ENCODE measurements at regions not wholly inside any gene's neighbourhood (a gene's known extent, or its start where the extent isn't known, plus 50 kb on each side); places are given as distances from the start of the nearest gene placed in this dataset.

DNA sequence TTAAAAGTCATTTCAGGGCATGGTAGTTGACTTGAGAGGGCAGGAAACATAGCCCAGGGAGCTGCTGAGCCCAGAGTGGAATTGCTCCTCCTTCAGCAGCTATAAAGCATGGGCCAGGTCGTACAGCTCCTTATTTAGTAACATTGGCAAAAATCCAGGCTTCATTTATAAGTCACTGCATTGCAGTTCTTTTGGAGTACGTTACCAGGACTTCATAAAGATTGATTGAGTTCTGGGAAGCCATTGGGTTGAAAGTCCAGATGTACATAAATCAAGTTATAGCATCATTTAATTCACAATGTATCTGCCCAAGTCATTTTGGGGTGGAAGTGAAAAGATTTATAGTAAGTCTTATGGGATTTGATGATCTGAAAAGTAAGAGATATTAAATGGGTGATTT, 53.0 kb upstream of the ANKEF1 start:
- DNase-seq (ENCODE audit: low read depth in 3 of 3, low spot score in 1 of 3): no peak

- peak in 1 of 3 donors; percentile 3 for DNase-seq (ENCODE audit: low read depth in 3 of 3, low spot score in 1 of 3)
These were observed 56.3 kb upstream of the ANKEF1 start for GRCh38 chr20:9978397-9979004.

DNA sequence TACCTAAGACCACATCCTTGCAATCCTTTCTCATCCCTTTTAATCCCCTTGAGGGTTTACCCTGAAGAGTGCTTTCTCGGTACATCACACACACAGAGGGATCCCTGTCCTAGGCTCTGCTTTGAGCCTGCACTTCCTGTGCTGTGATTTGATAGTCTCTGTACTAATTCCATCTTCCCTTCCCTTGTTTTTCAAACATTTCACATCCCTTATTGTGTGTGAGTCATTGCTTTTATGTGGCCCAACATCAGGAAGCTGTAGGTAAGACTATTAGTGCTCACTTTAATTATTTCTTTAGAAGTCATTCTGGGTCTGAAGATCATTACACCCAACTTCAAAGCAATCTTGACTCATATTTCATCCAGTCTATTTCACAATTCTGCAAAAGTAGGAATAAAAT, 57.2 kb upstream of the ANKEF1 start:
- DNase-seq (ENCODE audit: low read depth in 3 of 3, low spot score in 1 of 3): no peak

DNA sequence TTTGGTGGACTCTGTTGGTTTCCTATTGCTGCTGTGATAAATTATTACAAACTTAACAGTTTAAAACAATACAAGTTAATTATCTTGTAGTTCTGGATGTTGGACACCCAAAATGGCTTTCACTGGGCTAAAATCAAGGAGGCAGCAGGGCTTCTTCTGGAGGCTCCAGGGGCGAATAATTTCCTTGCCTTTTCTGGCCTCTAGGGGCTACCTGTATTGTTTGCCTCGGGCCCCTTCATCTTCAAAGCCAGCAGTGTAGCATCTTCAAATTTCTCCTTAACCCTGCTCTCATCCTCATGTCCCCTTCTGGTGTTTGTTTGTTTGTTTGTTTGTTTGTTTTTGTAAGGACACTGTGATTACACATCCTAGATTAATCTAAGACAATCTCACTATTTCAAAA, 60.5 kb upstream of the ANKEF1 start:
- DNase-seq (ENCODE audit: low read depth in 3 of 3, low spot score in 1 of 3): no peak

- DNase-seq (ENCODE audit: low read depth in 3 of 3, low spot score in 1 of 3): no peak
These were observed 63.0 kb upstream of the ANKEF1 start for GRCh38 chr20:9971746-9972145.

GRCh38 chr20:9969626-9970025, 65.2 kb upstream of the ANKEF1 start:
- no peak for DNase-seq (ENCODE audit: low read depth in 3 of 3, low spot score in 1 of 3)

- DNase-seq (ENCODE audit: low read depth in 3 of 3, low spot score in 1 of 3): no peak
These were observed 66.8 kb upstream of the ANKEF1 start for GRCh38 chr20:9968015-9968414.

DNA sequence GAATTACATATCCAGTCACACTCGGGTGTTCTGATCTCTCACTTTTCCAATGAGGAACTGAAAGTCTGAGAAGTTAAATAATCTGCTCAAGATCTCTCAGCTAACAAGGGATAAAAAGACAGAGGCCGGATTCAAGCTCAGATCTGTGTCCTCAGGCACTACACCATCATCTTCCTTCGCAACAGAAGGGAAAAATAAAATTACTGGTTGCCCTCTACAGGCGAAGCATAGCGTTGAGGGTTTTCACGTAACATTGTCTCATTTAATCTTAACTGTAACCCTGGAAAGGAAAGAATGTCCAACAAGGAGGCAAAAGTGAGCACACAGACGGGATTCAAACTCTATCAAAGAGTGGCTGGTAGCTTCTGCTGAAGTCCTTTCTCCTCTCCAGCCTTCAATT, 67.8 kb upstream of the ANKEF1 start:
- DNase-seq (ENCODE audit: low read depth in 3 of 3, low spot score in 1 of 3): no peak

GRCh38 chr20:9963029-9963428, 71.8 kb upstream of the ANKEF1 start:
- no peak for DNase-seq (ENCODE audit: low read depth in 3 of 3, low spot score in 1 of 3)

- DNase-seq (ENCODE audit: low read depth in 3 of 3, low spot score in 1 of 3): no peak
These were observed 76.1 kb upstream of the ANKEF1 start for GRCh38 chr20:9958693-9959092.

GRCh38 chr20:9955646-9956045, 79.1 kb upstream of the ANKEF1 start:
- no peak for DNase-seq (ENCODE audit: low read depth in 3 of 3, low spot score in 1 of 3)

GRCh38 chr20:9949563-9949962, 85.2 kb upstream of the ANKEF1 start:
- DNase-seq (ENCODE audit: low read depth in 3 of 3, low spot score in 1 of 3): no peak

- DNase-seq (ENCODE audit: low read depth in 3 of 3, low spot score in 1 of 3): no peak
These were observed 89.4 kb upstream of the ANKEF1 start for GRCh38 chr20:9945408-9945807.

GRCh38 chr20:9942736-9943135, 92.1 kb upstream of the ANKEF1 start:
- DNase-seq (ENCODE audit: low read depth in 3 of 3, low spot score in 1 of 3): no peak

- DNase-seq (ENCODE audit: low read depth in 3 of 3, low spot score in 1 of 3): no peak
These were observed 94.5 kb upstream of the ANKEF1 start for GRCh38 chr20:9940329-9940728.

GRCh38 chr20:9939231-9939630, 95.6 kb upstream of the ANKEF1 start:
- DNase-seq (ENCODE audit: low read depth in 3 of 3, low spot score in 1 of 3): no peak

DNA sequence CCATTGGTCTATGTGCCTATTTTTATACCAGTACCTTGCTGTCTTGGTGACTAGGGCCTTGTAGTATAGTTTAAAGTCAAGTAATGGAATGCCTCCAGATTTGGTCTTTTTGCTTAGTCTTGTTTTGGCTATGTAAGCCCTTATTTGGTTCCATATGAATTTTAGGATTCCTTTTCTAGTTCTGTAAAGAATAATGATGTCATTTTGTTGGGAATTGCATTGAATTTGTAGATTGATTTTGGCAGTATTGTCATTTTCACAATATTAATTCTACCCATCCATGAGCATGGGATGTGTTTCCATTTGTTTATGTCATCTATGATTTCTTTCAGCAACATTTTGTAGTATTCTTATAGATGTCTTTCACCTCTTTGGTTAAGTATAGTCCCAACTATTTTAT, 96.4 kb upstream of the PAK5 start:
- no peak for DNase-seq (ENCODE audit: low read depth in 3 of 3, low spot score in 1 of 3)

- no peak for DNase-seq (ENCODE audit: low read depth in 3 of 3, low spot score in 1 of 3)
These were observed 91.3 kb upstream of the PAK5 start for GRCh38 chr20:9930142-9930541.

- DNase-seq (ENCODE audit: low read depth in 3 of 3, low spot score in 1 of 3): no peak
These were observed 90.1 kb upstream of the PAK5 start for GRCh38 chr20:9928955-9929354.

- DNase-seq (ENCODE audit: low read depth in 3 of 3, low spot score in 1 of 3): no peak
These were observed 89.4 kb upstream of the PAK5 start for GRCh38 chr20:9928281-9928737.

GRCh38 chr20:9927224-9927623, 88.3 kb upstream of the PAK5 start:
- DNase-seq (ENCODE audit: low read depth in 3 of 3, low spot score in 1 of 3): no peak

- no peak for DNase-seq (ENCODE audit: low read depth in 3 of 3, low spot score in 1 of 3)
These were observed 87.6 kb upstream of the PAK5 start for GRCh38 chr20:9926476-9926875.

DNA sequence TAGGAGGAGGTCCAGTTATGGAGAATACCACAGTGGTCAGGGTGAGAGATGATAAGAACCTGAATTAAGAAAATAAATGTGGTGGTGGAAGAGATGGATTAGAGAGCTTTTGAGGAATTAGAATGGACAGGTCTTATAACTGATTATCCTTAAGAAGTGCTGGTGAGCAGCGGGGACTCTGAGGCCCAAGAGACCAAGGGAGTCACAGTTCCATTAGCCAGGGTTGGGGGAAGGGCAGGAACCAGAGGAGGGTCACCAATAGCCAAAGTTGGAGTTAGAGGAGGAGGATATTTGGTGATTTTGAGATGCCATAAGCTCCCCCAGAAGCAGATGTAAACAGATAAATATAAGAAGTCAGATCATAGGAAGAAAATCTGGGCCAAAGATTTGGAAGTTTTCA, 87.1 kb upstream of the PAK5 start:
- no peak for DNase-seq (ENCODE audit: low read depth in 3 of 3, low spot score in 1 of 3)

DNA sequence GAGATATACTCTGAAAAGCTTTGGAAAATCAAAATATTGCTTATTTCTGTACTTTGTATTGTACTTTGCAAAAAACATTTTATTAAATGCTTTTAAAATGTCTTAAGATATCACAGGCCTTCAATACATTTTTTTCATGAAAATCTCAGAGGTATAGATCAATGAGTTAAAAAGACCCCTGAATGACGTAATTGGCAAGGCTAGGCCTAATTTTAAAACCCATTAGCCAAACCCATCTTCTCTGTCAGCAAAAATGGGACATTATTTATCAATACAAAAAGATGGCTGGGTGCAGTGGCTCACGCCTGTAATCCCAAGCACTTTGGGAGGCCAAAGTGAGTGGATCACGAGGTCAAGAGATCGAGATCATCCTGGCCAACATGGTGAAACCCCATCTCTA, 84.8 kb upstream of the PAK5 start:
- no peak for DNase-seq (ENCODE audit: low read depth in 3 of 3, low spot score in 1 of 3)

All from stimulated activated CD4-positive, alpha-beta T cell treated with anti-CD3 and anti-CD28 coated beads, TNF-alpha, amount 100 ng/mL, for 1 hour (primary cell).